ENCODE measurements at regions not wholly inside any gene's neighbourhood (a gene's known extent, or its start where the extent isn't known, plus 50 kb on each side); places are given as distances from the start of the nearest gene placed in this dataset.

- no peaks in the 10 kb centered on the region for H4K20me1 ChIP-seq (ENCODE audit: insufficient read depth)
- H3F3A ChIP-seq (replicated peaks; ENCODE audit: insufficient read depth) = no peaks in the 10 kb centered on the region
- POLR2A ChIA-PET = interaction anchor here (0.7 kb wide), 1 partner anchor 51 kb away, joined by 3 read pairs; no protein-coding TSS in a partner anchor
- no peaks in the 10 kb centered on the region for H3K9me3 ChIP-seq
- no peak overlapping the region for H3K4me2 ChIP-seq
- peaks cover 0 to 8% of the 10 kb centered on the region in 2 experiments; a peak in 1 of 4 replicates for H3K4me1 ChIP-seq (ENCODE audit: control insufficient read depth in 1 of 2, insufficient read depth in 2 of 2, low read depth in 1 of 2, low read length in 1 of 2)
- CTCF ChIA-PET = interaction anchor here (0.8 to 1.5 kb wide), 3 partner anchors 13 to 54 kb away, joined by 3 to 6 read pairs (median 3); no protein-coding TSS in a partner anchor
- H3K9ac ChIP-seq = no peak overlapping the region
- H2AFZ ChIP-seq (ENCODE audit: low read depth) = no peak overlapping the region
- no peak for DNase-seq
- no peaks in the 10 kb centered on the region for H3K79me2 ChIP-seq (ENCODE audit: insufficient read depth)
- H3K4me3 ChIP-seq (ENCODE audit: low read depth in 2 of 2, low read length in 1 of 2) = no peak overlapping the region
- no peaks in the 10 kb centered on the region for H3K27me3 ChIP-seq (ENCODE audit: insufficient read depth)
- H3K9me2 ChIP-seq = no peaks in the 10 kb centered on the region
- WGBS (ENCODE audit: low lambda C conversion rate) = 71% methylated on average over 14 of the region's 14 CpGs
- no peaks in the 10 kb centered on the region for H3K36me3 ChIP-seq (replicated peaks in 1 of 2; ENCODE audit: control insufficient read depth in 1 of 2, insufficient read depth in 2 of 2, low read length in 1 of 2)
- H3K27ac ChIP-seq (ENCODE audit: low read depth in 2 of 2, low read length in 1 of 2) = no peak overlapping the region
- no peak for TF ChIP-seq NFIC (IDR thresholded peaks at IDR 0.05; ENCODE audit: borderline replicate concordance)
- no peak for TF ChIP-seq SIN3A (IDR thresholded peaks at IDR 0.05; ENCODE audit: borderline replicate concordance, low read depth, low read length)
- TF ChIP-seq ELF1 (IDR thresholded peaks at IDR 0.05) = no peak
- TF ChIP-seq NRF1 (IDR thresholded peaks at IDR 0.05; ENCODE audit: low read depth, low read length) = no peak
These were observed 341.2 kb upstream of the MYT1L start for GRCh38 chr2:2672249-2672648.

- H3K27ac ChIP-seq (ENCODE audit: low read depth in 2 of 2, low read length in 1 of 2) = no peak overlapping the region
- H3K4me3 ChIP-seq (ENCODE audit: low read depth in 2 of 2, low read length in 1 of 2) = no peak overlapping the region
- CTCF ChIA-PET = interaction anchor here (0.6 to 1.5 kb wide), 4 partner anchors 12 to 435 kb away, joined by 3 to 6 read pairs (median 3); no protein-coding TSS in a partner anchor
- H3K79me2 ChIP-seq (ENCODE audit: insufficient read depth) = no peaks in the 10 kb centered on the region
- H3K9me2 ChIP-seq = no peaks in the 10 kb centered on the region
- no peak for TF ChIP-seq MAX (IDR thresholded peaks at IDR 0.05; ENCODE audit: low read depth)
- no peak for TF ChIP-seq SMC3 (IDR thresholded peaks at IDR 0.05; ENCODE audit: low read depth, low read length)
- TF ChIP-seq FOXM1 (IDR thresholded peaks at IDR 0.05; ENCODE audit: low read depth) = no peak
- TF ChIP-seq EZH2phosphoT487 (IDR thresholded peaks at IDR 0.05; ENCODE audit: borderline replicate concordance, low read depth) = no peak
- TF ChIP-seq RCOR1 (IDR thresholded peaks at IDR 0.05; ENCODE audit: low read length) = no peak
- TF ChIP-seq TAF1 (IDR thresholded peaks at IDR 0.05; ENCODE audit: borderline replicate concordance, low read depth, low read length) = no peak
- H4K20me1 ChIP-seq (ENCODE audit: insufficient read depth) = no peaks in the 10 kb centered on the region
- H3K9ac ChIP-seq = no peak overlapping the region
- H3K9me3 ChIP-seq = no peaks in the 10 kb centered on the region
- no peaks in the 10 kb centered on the region for H3F3A ChIP-seq (replicated peaks; ENCODE audit: insufficient read depth)
- POLR2A ChIA-PET = interaction anchor here (0.7 kb wide), 1 partner anchor 51 kb away, joined by 3 read pairs; no protein-coding TSS in a partner anchor
- no peak overlapping the region for H3K4me2 ChIP-seq
- no peak for DNase-seq
- no peaks in the 10 kb centered on the region for H3K36me3 ChIP-seq (replicated peaks in 1 of 2; ENCODE audit: control insufficient read depth in 1 of 2, insufficient read depth in 2 of 2, low read length in 1 of 2)
- H3K4me1 ChIP-seq (ENCODE audit: control insufficient read depth in 1 of 2, insufficient read depth in 2 of 2, low read depth in 1 of 2, low read length in 1 of 2) = peaks cover 0 to 8% of the 10 kb centered on the region in 2 experiments; a peak in 1 of 4 replicates
- WGBS (ENCODE audit: low lambda C conversion rate) = 36% methylated on average over 6 of the region's 6 CpGs
- no peak overlapping the region for H2AFZ ChIP-seq (ENCODE audit: low read depth)
- H3K27me3 ChIP-seq (ENCODE audit: insufficient read depth) = no peaks in the 10 kb centered on the region
These were observed 340.8 kb upstream of the MYT1L start for GRCh38 chr2:2671826-2672225.

GRCh38 chr2:2669316-2669715 lies 338.2 kb upstream of the MYT1L start:
- Histone ChIP-seq H3K4me3 (ENCODE audit: low read depth in 2 of 2, low read length in 1 of 2) (no peak overlapping the region), H3K36me3 (replicated peaks in 1 of 2; ENCODE audit: control insufficient read depth in 1 of 2, insufficient read depth in 2 of 2, low read length in 1 of 2) (no peaks in the 10 kb centered on the region), H3K27me3 (ENCODE audit: insufficient read depth) (no peaks in the 10 kb centered on the region), H3K9me3 (no peaks in the 10 kb centered on the region), H3K9me2 (no peaks in the 10 kb centered on the region), H3K27ac (ENCODE audit: low read depth in 2 of 2, low read length in 1 of 2) (no peak overlapping the region), H3K9ac (no peak overlapping the region), H3K4me1 (ENCODE audit: control insufficient read depth in 1 of 2, insufficient read depth in 2 of 2, low read depth in 1 of 2, low read length in 1 of 2) (peaks cover 0 to 8% of the 10 kb centered on the region in 2 experiments; a peak in 1 of 4 replicates), H2AFZ (ENCODE audit: low read depth) (no peak overlapping the region), H3K4me2 (no peak overlapping the region), H3K79me2 (ENCODE audit: insufficient read depth) (no peaks in the 10 kb centered on the region), H3F3A (replicated peaks; ENCODE audit: insufficient read depth) (no peaks in the 10 kb centered on the region), H4K20me1 (ENCODE audit: insufficient read depth) (no peaks in the 10 kb centered on the region)
- POLR2A ChIA-PET = no interaction called here
- CTCF ChIA-PET = interaction anchor here (1.3 kb wide), 1 partner anchor 21 kb away, joined by 3 read pairs; no protein-coding TSS in a partner anchor
- TF ChIP-seq CHD2 (IDR thresholded peaks at IDR 0.05; ENCODE audit: low read length, partially characterized antibody) (no peak), ZBTB33 (IDR thresholded peaks at IDR 0.05; ENCODE audit: borderline replicate concordance, low read depth) (no peak), FOSL2 (IDR thresholded peaks at IDR 0.05; ENCODE audit: borderline replicate concordance, low read depth) (no peak), RFX5 (IDR thresholded peaks at IDR 0.05; ENCODE audit: low read length) (no peak), RCOR1 (IDR thresholded peaks at IDR 0.05; ENCODE audit: low read length) (no peak), SIN3A (IDR thresholded peaks at IDR 0.05; ENCODE audit: borderline replicate concordance, low read depth, low read length) (no peak), RAD21 (IDR thresholded peaks at IDR 0.05; ENCODE audit: low read length) (no peak), PBX3 (IDR thresholded peaks at IDR 0.05) (no peak), TCF12 (IDR thresholded peaks at IDR 0.05) (no peak), GATA2 (CRISPR knock-in tag; IDR thresholded peaks at IDR 0.05) (no peak), NFIC (IDR thresholded peaks at IDR 0.05; ENCODE audit: borderline replicate concordance) (no peak)
- no peak for DNase-seq
- WGBS (ENCODE audit: low lambda C conversion rate) = 64% methylated on average over 16 of the region's 16 CpGs
